NCI-H345 (cell line): ENCODE measurements at regions not wholly inside any gene's neighbourhood (a gene's known extent, or its start where the extent isn't known, plus 50 kb on each side); places are given as distances from the start of the nearest gene placed in this dataset.
"Not testable (repeated sequence)": the region's sequence is repeated elsewhere in the genome, so short reads cannot be mapped to it uniquely, and the experiment has no call there.

Source experiments
- DNase-seq: peaks from one replicate; lab custom pipeline; 2025; lab: John Stamatoyannopoulos, UW

DNA sequence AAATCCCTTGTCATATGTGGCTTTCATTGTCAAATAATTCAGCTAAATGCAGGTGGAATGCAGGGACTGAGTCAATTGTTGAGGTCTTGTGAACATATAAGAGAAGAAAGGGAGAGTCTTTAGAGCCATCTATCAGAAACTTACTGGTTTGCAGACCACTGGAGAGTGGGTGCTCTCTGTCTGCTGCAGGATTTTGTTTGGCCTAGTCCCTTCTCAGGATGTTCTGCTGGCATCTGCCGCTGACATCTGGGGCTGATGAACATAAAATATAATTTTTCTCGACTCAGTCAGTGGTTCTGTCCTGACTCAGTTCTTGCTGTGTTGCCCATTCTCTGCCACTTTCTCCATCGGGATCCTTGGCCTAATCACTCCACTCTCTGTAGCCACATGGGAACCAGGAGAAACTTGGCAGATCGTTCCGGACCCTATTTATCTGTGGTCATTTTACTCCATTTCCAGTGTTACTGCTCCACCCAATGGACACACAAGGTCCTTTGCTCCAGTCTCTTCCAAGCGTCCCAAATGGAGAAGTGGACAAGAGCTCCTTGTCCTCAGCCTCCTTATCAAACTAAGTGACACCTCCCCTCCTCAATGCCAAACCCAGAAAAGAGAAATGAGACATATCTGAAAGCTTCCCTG, 436.2 kb downstream of the FAT4 start:
- DNase-seq, result no peak

- DNase-seq, result no peak
Measured at GRCh38 chr4:125758438-125758837, 443.7 kb downstream of the FAT4 start.

- no peak for DNase-seq
Measured at GRCh38 chr4:125760201-125760819, 445.6 kb downstream of the FAT4 start.

DNA sequence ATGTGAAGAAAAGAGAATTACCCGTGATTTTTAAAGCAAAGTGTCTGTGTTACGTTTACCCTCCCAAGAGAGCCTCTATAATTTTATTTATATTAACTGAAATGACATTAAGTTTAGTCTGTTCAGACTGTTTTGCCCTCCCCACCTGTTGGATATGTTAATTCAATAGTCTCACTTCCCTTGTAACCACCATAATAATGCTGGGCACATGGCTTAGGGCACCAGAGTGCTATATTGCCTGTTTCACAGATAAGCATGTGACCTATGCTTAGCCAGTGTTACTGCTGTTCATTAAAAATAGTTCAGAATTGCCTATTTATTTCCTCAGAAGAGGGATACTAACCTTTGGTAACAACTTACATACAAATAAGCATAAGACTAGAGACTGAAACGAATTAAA, 446.2 kb downstream of the FAT4 start:
- no peak for DNase-seq

GRCh38 chr4:125762537-125762936, 447.8 kb downstream of the FAT4 start:
- no peak for DNase-seq

- no peak for DNase-seq
Measured at GRCh38 chr4:125765941-125766340, 451.2 kb downstream of the FAT4 start.

GRCh38 chr4:125770814-125771398, 456.2 kb downstream of the FAT4 start:
- DNase-seq, result no peak

DNA sequence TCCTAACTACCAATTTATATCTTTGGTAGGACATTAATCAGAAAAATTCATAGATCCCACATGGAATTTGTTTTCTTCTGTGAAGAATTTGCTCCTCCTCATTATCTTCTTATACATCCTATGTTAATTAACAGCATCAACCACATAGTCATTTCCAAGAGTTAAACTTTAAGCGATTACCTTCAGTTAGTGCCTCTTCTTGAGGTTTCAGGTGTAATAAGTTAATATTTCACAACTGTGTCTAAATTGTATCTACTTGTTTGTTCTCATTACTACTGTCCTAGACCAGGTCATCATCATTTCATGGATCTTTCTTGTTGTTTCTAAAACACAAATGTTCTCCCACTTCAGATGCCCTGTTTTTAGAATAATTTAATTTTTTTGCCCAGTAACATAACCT, 457.9 kb downstream of the FAT4 start:
- DNase-seq, result no peak

- no peak for DNase-seq
Measured at GRCh38 chr4:125773502-125773901, 458.7 kb downstream of the FAT4 start.

DNA sequence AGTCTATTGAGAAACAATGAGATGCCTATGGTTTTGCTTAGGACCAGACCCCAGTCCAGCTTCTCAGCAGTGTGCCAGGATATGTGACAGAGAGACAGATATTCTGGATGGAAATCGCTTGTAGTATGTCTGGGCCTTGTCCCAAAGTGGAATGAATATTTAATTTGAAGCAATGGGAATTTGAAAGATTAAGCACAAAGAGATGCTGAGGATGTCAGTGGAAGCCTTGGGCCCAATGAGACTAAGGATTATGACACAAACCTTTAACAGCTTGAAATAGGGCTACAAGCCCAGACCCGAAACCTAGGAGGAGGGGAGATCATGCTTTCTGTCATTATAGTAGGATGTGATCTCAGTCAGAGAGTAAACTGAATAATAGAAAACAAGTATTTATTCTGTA, 459.2 kb downstream of the FAT4 start:
- no peak for DNase-seq

- no peak for DNase-seq
Measured at GRCh38 chr4:125776146-125776545, 461.4 kb downstream of the FAT4 start.

GRCh38 chr4:125780164-125780563, 465.4 kb downstream of the FAT4 start:
- DNase-seq, result no peak

- DNase-seq, result no peak
Measured at GRCh38 chr4:125780747-125781146, 466.0 kb downstream of the FAT4 start.

- DNase-seq, result no peak
Measured at GRCh38 chr4:125781651-125782050, 466.9 kb downstream of the FAT4 start.

DNA sequence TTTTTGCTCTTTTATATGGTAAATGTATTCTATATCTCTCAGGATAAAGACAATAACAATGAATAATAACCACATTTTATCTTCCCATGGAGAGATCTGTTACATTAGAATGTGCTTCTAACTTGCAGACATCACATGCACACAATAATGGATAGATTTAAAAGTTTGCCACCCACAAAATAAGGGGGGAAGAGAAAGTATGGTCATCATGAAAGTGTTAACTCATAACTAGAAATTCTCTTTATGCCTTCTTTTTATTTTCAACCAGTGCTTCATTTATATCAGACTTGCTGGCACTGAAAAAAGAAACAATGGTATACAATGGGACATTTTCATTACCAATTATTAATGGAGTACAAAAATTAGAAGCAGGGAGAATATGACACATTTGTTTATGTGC, 470.0 kb downstream of the FAT4 start:
- DNase-seq, result no peak

DNA sequence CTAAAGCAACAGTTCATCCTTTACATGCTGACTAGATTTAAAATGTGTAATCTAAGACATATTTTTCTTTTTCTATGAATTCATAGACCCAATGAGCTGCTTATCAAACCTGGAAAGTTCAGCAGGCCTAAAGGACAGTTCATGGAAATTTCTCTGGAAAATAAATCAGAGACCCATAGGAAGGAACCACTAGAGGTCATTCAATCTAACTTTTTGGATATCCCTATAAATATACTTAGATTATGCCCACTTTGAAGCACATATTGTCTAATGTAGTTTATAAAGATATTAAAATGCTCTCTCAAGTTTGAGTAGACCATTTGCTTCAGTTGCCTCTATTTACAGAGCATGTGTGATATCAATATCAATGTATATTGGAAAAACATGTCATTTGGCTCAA, 473.0 kb downstream of the FAT4 start:
- no peak for DNase-seq

DNA sequence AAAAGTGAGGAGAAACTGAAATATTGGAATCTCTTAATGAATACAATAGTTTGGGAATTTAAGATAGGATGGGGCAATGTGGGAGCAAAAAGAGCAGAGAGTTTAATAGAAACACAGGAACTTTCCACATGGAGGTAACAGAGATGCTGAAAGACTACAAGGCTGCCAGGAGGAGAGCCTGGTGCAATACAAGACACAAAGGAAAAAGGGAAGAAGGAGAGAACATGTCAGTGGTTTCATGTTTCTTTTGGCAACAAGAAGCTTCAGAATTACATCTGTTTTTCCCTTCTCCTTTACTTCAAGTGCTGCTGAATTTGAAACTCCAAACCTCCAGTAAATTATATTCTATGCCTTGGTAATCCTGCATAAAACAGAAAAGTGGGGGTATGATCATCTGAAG, 474.3 kb downstream of the FAT4 start:
- DNase-seq, result no peak

GRCh38 chr4:125791896-125792295, 477.1 kb downstream of the FAT4 start:
- no peak for DNase-seq

GRCh38 chr4:125794989-125795388, 480.2 kb downstream of the FAT4 start:
- DNase-seq, result no peak

DNA sequence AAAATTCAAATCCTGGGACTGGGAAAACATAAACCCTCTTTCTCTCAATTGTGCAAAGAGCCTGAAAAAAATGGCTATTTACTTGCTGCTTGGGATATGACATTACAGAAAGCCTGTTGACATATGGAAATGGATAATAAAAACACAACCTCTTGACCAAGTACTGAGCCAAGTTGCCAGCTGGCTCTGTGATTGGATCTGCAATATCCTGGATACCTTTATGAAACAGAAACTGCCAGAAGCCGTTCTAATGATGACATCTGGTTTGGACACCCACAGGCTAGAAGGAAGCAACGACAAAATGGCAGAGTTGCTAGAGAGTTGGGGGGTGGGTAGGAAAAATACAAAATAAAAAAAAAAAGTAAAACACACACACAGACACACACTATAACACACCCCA, 481.4 kb downstream of the FAT4 start:
- DNase-seq, result no peak

- not testable (repeated sequence) for DNase-seq
Measured at GRCh38 chr4:125797621-125798020, 482.9 kb downstream of the FAT4 start.

DNA sequence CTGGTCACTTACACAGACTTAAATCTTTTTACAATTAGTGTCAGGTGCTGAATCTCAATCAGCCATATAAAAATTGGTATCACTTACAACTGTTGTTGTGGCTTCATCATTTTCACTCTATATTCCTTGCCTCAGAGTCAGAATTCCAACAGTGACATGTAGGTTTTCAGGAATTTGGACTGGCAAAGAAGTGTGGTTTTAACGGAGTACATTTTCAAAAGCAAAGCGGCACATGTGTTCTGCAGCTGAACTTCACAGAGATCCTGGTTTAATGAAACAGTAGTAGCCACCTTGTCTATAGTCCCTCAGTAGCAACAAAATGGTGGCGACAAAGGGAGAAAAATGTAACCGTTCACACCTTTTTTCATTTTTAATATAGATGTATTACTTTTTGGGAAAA, 486.6 kb downstream of the FAT4 start:
- DNase-seq, result no peak

GRCh38 chr4:125801924-125802323, 487.2 kb downstream of the FAT4 start:
- no peak for DNase-seq

DNA sequence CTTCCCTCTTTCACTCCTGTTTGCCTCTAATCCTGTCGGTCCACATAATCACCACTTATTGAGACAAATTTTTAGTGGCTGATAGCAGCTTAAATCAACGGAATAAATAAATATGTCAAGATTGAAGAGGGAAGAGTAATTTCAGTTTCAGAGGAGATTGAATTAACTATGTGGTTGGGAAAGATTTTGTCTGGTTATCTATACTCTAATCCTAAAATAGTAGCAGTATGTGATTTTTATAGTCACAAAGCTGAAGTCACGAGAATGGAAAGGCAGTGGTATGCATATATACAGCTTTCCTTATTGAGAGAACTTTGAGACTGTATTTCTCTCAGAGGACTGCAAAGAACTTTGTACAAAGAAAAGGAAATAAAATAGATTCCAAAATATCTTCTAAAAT, 493.3 kb downstream of the FAT4 start:
- DNase-seq, result no peak
